Trophoblast cell (in vitro differentiated cells and primary cell): ENCODE measurements at regions not wholly inside any gene's neighbourhood (a gene's known extent, or its start where the extent isn't known, plus 50 kb on each side); places are given as distances from the start of the nearest gene placed in this dataset.

ENCODE experiments used
- DNase-seq, 2 donors: peaks; one replicate each; pipeline ENCODE4 v3.0.0-alpha.2; 2016
- H2AFZ ChIP-seq: 2 replicates; pipeline ENCODE4 v1.6.1; 2013; ENCODE audit warnings: low read length, moderate library complexity, mild to moderate bottlenecking; ENCODE audit not compliant: insufficient read depth, poor library complexity
- H2AK5ac ChIP-seq: 2 replicates; pipeline ENCODE4 v1.6.1; 2013; ENCODE audit warnings: mild to moderate bottlenecking, low read length
- H2BK120ac ChIP-seq: 2 replicates; pipeline ENCODE4 v1.6.1; 2013; ENCODE audit warnings: low read length, mild to moderate bottlenecking, moderate library complexity; ENCODE audit not compliant: insufficient read depth, poor library complexity
- H2BK12ac ChIP-seq: 2 replicates; pipeline ENCODE4 v1.6.1; 2013; ENCODE audit warnings: mild to moderate bottlenecking, low read length, moderate library complexity
- H2BK5ac ChIP-seq: 2 replicates; pipeline ENCODE4 v1.6.1; 2013; ENCODE audit warnings: low read length, low read depth, moderate library complexity, mild to moderate bottlenecking; ENCODE audit not compliant: poor library complexity
- H3K14ac ChIP-seq: 2 replicates; pipeline ENCODE4 v1.6.1; 2013; ENCODE audit warnings: mild to moderate bottlenecking, low read length
- H3K18ac ChIP-seq: 2 replicates; pipeline ENCODE4 v1.6.1; 2013; ENCODE audit warnings: mild to moderate bottlenecking, low read length
- H3K23ac ChIP-seq: 2 replicates; pipeline ENCODE4 v1.6.1; 2013; ENCODE audit warnings: low read length
- H3K27ac ChIP-seq: 2 replicates; pipeline ENCODE4 v1.5.1; 2013; ENCODE audit warnings: low read depth, mild to moderate bottlenecking, inconsistent platforms, low read length, moderate library complexity
- H3K27me3 ChIP-seq: 2 replicates; pipeline ENCODE4 v1.6.1; 2013; ENCODE audit warnings: inconsistent platforms, mild to moderate bottlenecking, low read length, moderate library complexity; ENCODE audit not compliant: insufficient read depth
- H3K36me3 ChIP-seq, 2 experiments: 1 replicate in 1 of 2; 2 replicates in 1 of 2; pipeline ENCODE4 v1.6.1; 2013; ENCODE audit warnings: low read length in 2 of 2, mild to moderate bottlenecking in 2 of 2, moderate library complexity in 1 of 2; ENCODE audit not compliant: insufficient read depth in 2 of 2, control insufficient read depth in 1 of 2
- H3K4ac ChIP-seq: 2 replicates; pipeline ENCODE4 v1.6.1; 2013; ENCODE audit warnings: low read depth, mild to moderate bottlenecking, low read length, moderate library complexity
- H3K4me1 ChIP-seq, 2 experiments: 1 replicate in 1 of 2; 2 replicates in 1 of 2; pipeline ENCODE4 v1.6.1; 2013; ENCODE audit warnings: low read length in 2 of 2, mild to moderate bottlenecking in 2 of 2, moderate library complexity in 1 of 2; ENCODE audit not compliant: insufficient read depth in 2 of 2, control insufficient read depth in 1 of 2
- H3K4me2 ChIP-seq: 2 replicates; pipeline ENCODE4 v1.6.1; 2013; ENCODE audit warnings: inconsistent platforms, mild to moderate bottlenecking, low read length, moderate library complexity
- H3K4me3 ChIP-seq: 2 replicates; pipeline ENCODE4 v1.5.1; 2013; ENCODE audit warnings: mild to moderate bottlenecking, low read depth, low read length, inconsistent platforms
- H3K79me1 ChIP-seq: one replicate; pipeline ENCODE4 v1.6.1; 2013; ENCODE audit warnings: low read length
- H3K79me2 ChIP-seq: 2 replicates; pipeline ENCODE4 v1.6.1; 2013; ENCODE audit warnings: low read length, mild to moderate bottlenecking; ENCODE audit not compliant: control insufficient read depth, insufficient read depth, poor library complexity
- H3K9ac ChIP-seq: 2 replicates; pipeline ENCODE4 v1.6.1; 2013; ENCODE audit warnings: mild to moderate bottlenecking, low read length
- H3K9me3 ChIP-seq: 2 replicates; pipeline ENCODE4 v1.6.1; 2013; ENCODE audit warnings: low read depth, mild to moderate bottlenecking, control low read depth, inconsistent platforms, low read length; ENCODE audit not compliant: insufficient read depth
- H4K12ac ChIP-seq: 2 replicates; pipeline ENCODE4 v1.6.1; 2013; ENCODE audit warnings: low read depth, mild to moderate bottlenecking, low read length, moderate library complexity
- H4K8ac ChIP-seq: 2 replicates; pipeline ENCODE4 v1.6.1; 2013; ENCODE audit warnings: low read depth, mild to moderate bottlenecking, low read length, moderate library complexity
- H4K91ac ChIP-seq: one replicate; pipeline ENCODE4 v1.6.1; 2013; ENCODE audit warnings: low read depth, mild to moderate bottlenecking, low read length, moderate library complexity
- WGBS: extraction: QIAGEN DNeasy Blood & Tissue Kit; methylation state at CpG from one replicate; pipeline ENCODE4 v1.1.7; 2013; ENCODE audit warnings: missing lambda C conversion rate; ENCODE audit not compliant: insufficient read length, insufficient coverage; ENCODE audit errors: extremely low coverage; 5-methylcytosine and 5-hydroxymethylcytosine counted together

DNA sequence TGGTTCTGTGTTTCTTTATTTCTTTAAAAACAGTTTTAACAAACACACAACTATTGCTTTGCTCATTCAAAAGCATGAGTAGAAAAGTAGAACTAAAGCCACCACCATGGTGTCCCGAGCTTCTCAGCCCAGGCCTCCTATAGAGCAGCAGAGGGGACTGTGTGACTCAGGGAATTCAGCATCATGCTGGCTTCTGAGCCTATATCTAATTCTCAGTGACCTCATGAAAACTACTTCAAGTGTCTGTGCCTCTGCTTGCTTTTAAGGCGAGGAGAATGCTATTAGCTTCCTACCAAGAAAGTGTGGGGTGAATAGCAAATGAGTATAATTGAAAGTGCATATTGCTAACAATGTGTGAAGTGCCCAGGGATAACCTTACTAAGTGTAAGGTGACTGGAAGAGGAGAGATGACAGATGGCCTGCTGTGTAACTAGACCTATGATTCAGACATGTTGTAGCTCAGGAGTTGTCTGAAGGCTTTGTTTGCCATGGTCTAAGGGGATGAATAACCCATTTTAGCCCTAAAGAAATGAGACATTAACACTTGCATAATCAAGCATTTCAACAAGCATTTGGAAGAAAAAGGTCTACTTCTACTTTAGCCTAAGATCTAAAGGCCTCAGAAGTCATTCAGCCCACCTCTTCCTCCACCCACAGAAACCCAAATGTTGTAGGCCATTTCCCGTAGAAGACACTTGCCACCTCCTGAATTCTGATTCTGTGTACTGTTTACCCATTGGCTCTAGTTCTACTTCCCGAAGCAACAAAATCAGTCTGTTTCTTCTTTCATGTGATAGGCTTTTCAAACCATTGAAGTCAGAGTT is 121.5 kb upstream of the ARG1 start:
- no peaks in the 10 kb centered on the region for H3K27me3 ChIP-seq
- H3K4me3 ChIP-seq: no peak overlapping the region
- no peak overlapping the region for H4K91ac ChIP-seq
- H2AFZ ChIP-seq: no peak overlapping the region
- H3K4ac ChIP-seq: no peak overlapping the region
- no peak overlapping the region for H2BK12ac ChIP-seq
- no peak overlapping the region for H4K12ac ChIP-seq
- no peak for DNase-seq
- no peak overlapping the region for H2BK120ac ChIP-seq
- no peak overlapping the region for H3K4me2 ChIP-seq
- no peak overlapping the region for H3K27ac ChIP-seq
- no peaks in the 10 kb centered on the region for H3K9me3 ChIP-seq
- no peaks in the 10 kb centered on the region for H3K79me2 ChIP-seq
- H3K18ac ChIP-seq: no peak overlapping the region
- no peak overlapping the region for H3K9ac ChIP-seq
- no CpG with 5 or more reads among the region's 4 CpGs for WGBS
- H3K36me3 ChIP-seq: no peaks in the 10 kb centered on the region
- H4K8ac ChIP-seq: no peak overlapping the region
- no peak overlapping the region for H3K14ac ChIP-seq
- no peak overlapping the region for H3K23ac ChIP-seq
- no peak overlapping the region for H2BK5ac ChIP-seq
- no peaks in the 10 kb centered on the region for H3K79me1 ChIP-seq
- H3K4me1 ChIP-seq: no peaks in the 10 kb centered on the region
- H2AK5ac ChIP-seq: no peak overlapping the region

DNA sequence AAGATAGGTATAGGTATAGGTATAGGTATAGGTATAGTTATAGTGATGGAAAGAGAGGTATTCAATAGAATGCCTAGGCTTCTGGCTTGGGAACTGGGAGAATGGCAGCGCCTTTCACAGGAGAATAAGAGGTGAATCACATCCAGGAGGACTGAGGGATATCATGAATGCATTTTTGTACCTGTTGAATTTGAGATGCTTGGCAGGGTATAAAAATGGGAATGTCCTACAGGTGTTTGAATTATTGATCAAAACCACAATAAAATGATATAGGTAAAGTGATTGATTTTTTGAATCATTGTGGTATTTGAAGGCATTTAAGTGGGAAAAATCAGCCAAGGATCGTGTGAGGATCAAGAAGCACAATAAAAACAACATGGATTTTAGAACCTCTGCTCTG is 119.2 kb upstream of the ARG1 start:
- H3K79me2 ChIP-seq: no peaks in the 10 kb centered on the region
- no peaks in the 10 kb centered on the region for H3K79me1 ChIP-seq
- no peak overlapping the region for H3K9ac ChIP-seq
- H4K91ac ChIP-seq: no peak overlapping the region
- H4K8ac ChIP-seq: no peak overlapping the region
- no peak overlapping the region for H3K14ac ChIP-seq
- H2BK5ac ChIP-seq: no peak overlapping the region
- H3K4me3 ChIP-seq: no peak overlapping the region
- H3K4me1 ChIP-seq: no peaks in the 10 kb centered on the region
- DNase-seq: no peak
- H3K4ac ChIP-seq: no peak overlapping the region
- no peak overlapping the region for H4K12ac ChIP-seq
- H3K4me2 ChIP-seq: no peak overlapping the region
- H2AFZ ChIP-seq: no peak overlapping the region
- H3K36me3 ChIP-seq: no peaks in the 10 kb centered on the region
- no peak overlapping the region for H3K27ac ChIP-seq
- no peaks in the 10 kb centered on the region for H3K9me3 ChIP-seq
- H3K23ac ChIP-seq: no peak overlapping the region
- H3K18ac ChIP-seq: no peak overlapping the region
- H3K27me3 ChIP-seq: no peaks in the 10 kb centered on the region
- WGBS: no CpG with 5 or more reads among the region's 2 CpGs
- no peak overlapping the region for H2BK12ac ChIP-seq
- no peak overlapping the region for H2AK5ac ChIP-seq
- H2BK120ac ChIP-seq: no peak overlapping the region

DNA sequence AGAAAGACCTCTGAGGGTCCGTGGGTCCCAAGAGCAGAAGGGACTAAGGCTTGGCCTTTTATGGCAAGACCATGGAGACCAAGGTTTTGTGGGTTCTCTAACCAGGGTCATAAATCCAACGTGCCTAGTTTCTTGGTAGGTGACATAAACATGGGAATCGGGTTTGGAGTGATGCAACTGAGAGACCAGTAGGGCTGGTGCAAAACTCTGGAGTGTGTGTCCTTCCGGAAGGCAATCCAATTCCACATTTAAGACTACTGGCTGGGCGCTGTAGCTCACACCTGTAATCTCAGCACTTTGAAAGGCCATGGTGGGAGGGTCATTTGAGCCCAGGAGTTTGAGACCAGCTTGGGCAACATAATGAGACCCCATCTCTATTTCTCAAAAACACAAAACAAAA is 116.5 kb upstream of the ARG1 start:
- Histone ChIP-seq H3K9ac (no peak overlapping the region), H2AK5ac (no peak overlapping the region), H4K12ac (no peak overlapping the region), H3K4ac (no peak overlapping the region), H2BK5ac (no peak overlapping the region), H3K27ac (no peak overlapping the region), H3K18ac (no peak overlapping the region), H2AFZ (no peak overlapping the region), H3K9me3 (no peaks in the 10 kb centered on the region), H2BK120ac (no peak overlapping the region), H2BK12ac (no peak overlapping the region), H3K4me2 (no peak overlapping the region), H3K4me3 (no peak overlapping the region), H3K79me1 (no peaks in the 10 kb centered on the region), H3K36me3 (no peaks in the 10 kb centered on the region), H3K4me1 (no peaks in the 10 kb centered on the region), H3K14ac (no peak overlapping the region), H3K23ac (no peak overlapping the region), H4K8ac (no peak overlapping the region), H4K91ac (no peak overlapping the region), H3K79me2 (no peaks in the 10 kb centered on the region), H3K27me3 (no peaks in the 10 kb centered on the region)
- no peak for DNase-seq
- no CpG with 5 or more reads among the region's 5 CpGs for WGBS

DNA sequence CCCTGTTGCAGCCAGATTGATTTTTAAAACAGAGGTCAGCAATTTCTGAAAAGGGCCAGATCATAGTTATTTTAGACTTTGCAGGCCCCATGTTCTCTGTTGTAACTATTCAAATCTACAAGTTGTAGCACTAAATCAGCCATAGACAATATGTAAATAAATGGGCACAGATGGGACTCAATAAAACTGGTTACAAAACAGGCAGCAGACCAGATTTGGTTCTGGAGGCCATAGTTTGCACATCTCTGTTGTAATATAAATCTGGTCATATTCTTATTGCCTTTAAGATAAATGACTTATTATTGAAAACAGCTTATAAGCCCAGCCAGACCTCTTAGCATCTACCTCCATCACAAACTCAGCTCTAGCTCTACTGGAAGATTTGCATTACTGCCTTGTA is 114.0 kb upstream of the ARG1 start:
- H3K4me1 ChIP-seq: no peaks in the 10 kb centered on the region
- H2BK12ac ChIP-seq: no peak overlapping the region
- H4K91ac ChIP-seq: no peak overlapping the region
- no peak overlapping the region for H4K8ac ChIP-seq
- H3K27ac ChIP-seq: no peak overlapping the region
- no peaks in the 10 kb centered on the region for H3K36me3 ChIP-seq
- no peak overlapping the region for H3K18ac ChIP-seq
- no peaks in the 10 kb centered on the region for H3K27me3 ChIP-seq
- DNase-seq: no peak
- H2BK5ac ChIP-seq: no peak overlapping the region
- H3K4me2 ChIP-seq: no peak overlapping the region
- H2AFZ ChIP-seq: no peak overlapping the region
- H4K12ac ChIP-seq: no peak overlapping the region
- H3K79me1 ChIP-seq: no peaks in the 10 kb centered on the region
- no peak overlapping the region for H3K9ac ChIP-seq
- no peaks in the 10 kb centered on the region for H3K79me2 ChIP-seq
- H3K14ac ChIP-seq: no peak overlapping the region
- H3K4me3 ChIP-seq: no peak overlapping the region
- H3K4ac ChIP-seq: no peak overlapping the region
- no peak overlapping the region for H2AK5ac ChIP-seq
- H2BK120ac ChIP-seq: no peak overlapping the region
- no peaks in the 10 kb centered on the region for H3K9me3 ChIP-seq
- no peak overlapping the region for H3K23ac ChIP-seq
